ENCODE measurements at regions not wholly inside any gene's neighbourhood (a gene's known extent, or its start where the extent isn't known, plus 50 kb on each side); places are given as distances from the start of the nearest gene placed in this dataset.

- DNase-seq (ENCODE audit: low read depth in 2 of 2) = no peak
- Histone ChIP-seq H3K4me1 (ENCODE audit: control insufficient read depth, extremely low read depth, insufficient read depth, low read length) (no peaks in the 10 kb centered on the region), H3K4me3 (replicated peaks in 1 of 4; ENCODE audit: control extremely low read depth in 1 of 4, insufficient read depth in 1 of 4, low read depth in 3 of 4, low read length in 4 of 4) (no peak overlapping the region)
Observed at GRCh38 chr6:167668754-167669552, 157.8 kb upstream of the AFDN start.

GRCh38 chr6:167669553-167669849 is 157.2 kb upstream of the AFDN start:
- no peaks in the 10 kb centered on the region for H3K9me3 ChIP-seq (ENCODE audit: control insufficient read depth, insufficient read depth, low read depth, low read length)
- H3K79me2 ChIP-seq (ENCODE audit: control insufficient read depth, insufficient read depth, low read length) = no peaks in the 10 kb centered on the region
- no peaks in the 10 kb centered on the region for H3K36me3 ChIP-seq (ENCODE audit: control insufficient read depth, insufficient read depth, low read length)
- no peak overlapping the region for H3K9ac ChIP-seq (ENCODE audit: insufficient read depth, low read length)
- TF ChIP-seq EZH2 (IDR thresholded peaks at IDR 0.05; ENCODE audit: low read length, missing control alignments) = no peak
- no peak for TF ChIP-seq CTCF (conservative IDR thresholded peaks at IDR 0.05 in 1 of 2, IDR thresholded peaks at IDR 0.05 in 1 of 2; ENCODE audit: low read depth in 1 of 2, low read length in 2 of 2)
- H3K4me3 ChIP-seq (replicated peaks in 1 of 4; ENCODE audit: control extremely low read depth in 1 of 4, insufficient read depth in 1 of 4, low read depth in 3 of 4, low read length in 4 of 4) = no peak overlapping the region
- H3K4me2 ChIP-seq (ENCODE audit: extremely low read depth, insufficient read depth, low read length) = no peak overlapping the region
- H3K27me3 ChIP-seq (ENCODE audit: control insufficient read depth, insufficient read depth, low read length) = no peaks in the 10 kb centered on the region
- no peak overlapping the region for H3K27ac ChIP-seq (ENCODE audit: insufficient read depth, low read length)
- DNase-seq (ENCODE audit: low read depth in 2 of 2) = no peak
- H4K20me1 ChIP-seq (ENCODE audit: control insufficient read depth, extremely low read depth, insufficient read depth, low read length) = no peaks in the 10 kb centered on the region
- H3K4me1 ChIP-seq (ENCODE audit: control insufficient read depth, extremely low read depth, insufficient read depth, low read length) = no peaks in the 10 kb centered on the region
- H2AFZ ChIP-seq (ENCODE audit: low read length) = no peak overlapping the region

More at GRCh38 chr6:167668754-167669552, 157.8 kb upstream of the AFDN start:
- no peak overlapping the region for H3K9ac ChIP-seq (ENCODE audit: insufficient read depth, low read length)
- H3K9me3 ChIP-seq (ENCODE audit: control insufficient read depth, insufficient read depth, low read depth, low read length) = no peaks in the 10 kb centered on the region
- H3K4me2 ChIP-seq (ENCODE audit: extremely low read depth, insufficient read depth, low read length) = no peak overlapping the region
- no peaks in the 10 kb centered on the region for H3K79me2 ChIP-seq (ENCODE audit: control insufficient read depth, insufficient read depth, low read length)
- H3K27me3 ChIP-seq (ENCODE audit: control insufficient read depth, insufficient read depth, low read length) = no peaks in the 10 kb centered on the region
- H4K20me1 ChIP-seq (ENCODE audit: control insufficient read depth, extremely low read depth, insufficient read depth, low read length) = no peaks in the 10 kb centered on the region
- H3K27ac ChIP-seq (ENCODE audit: insufficient read depth, low read length) = no peak overlapping the region
- H3K36me3 ChIP-seq (ENCODE audit: control insufficient read depth, insufficient read depth, low read length) = no peaks in the 10 kb centered on the region
- no peak overlapping the region for H2AFZ ChIP-seq (ENCODE audit: low read length)
- TF ChIP-seq CTCF (conservative IDR thresholded peaks at IDR 0.05 in 1 of 2, IDR thresholded peaks at IDR 0.05 in 1 of 2; ENCODE audit: low read depth in 1 of 2, low read length in 2 of 2) = no peak
- no peak for TF ChIP-seq EZH2 (IDR thresholded peaks at IDR 0.05; ENCODE audit: low read length, missing control alignments)

GRCh38 chr6:167669870-167670802 is 156.6 kb upstream of the AFDN start:
- H2AFZ ChIP-seq (ENCODE audit: low read length) = no peak overlapping the region
- no peaks in the 10 kb centered on the region for H4K20me1 ChIP-seq (ENCODE audit: control insufficient read depth, extremely low read depth, insufficient read depth, low read length)
- no peaks in the 10 kb centered on the region for H3K4me1 ChIP-seq (ENCODE audit: control insufficient read depth, extremely low read depth, insufficient read depth, low read length)
- H3K79me2 ChIP-seq (ENCODE audit: control insufficient read depth, insufficient read depth, low read length) = no peaks in the 10 kb centered on the region
- no peak overlapping the region for H3K9ac ChIP-seq (ENCODE audit: insufficient read depth, low read length)
- H3K4me3 ChIP-seq (replicated peaks in 1 of 4; ENCODE audit: control extremely low read depth in 1 of 4, insufficient read depth in 1 of 4, low read depth in 3 of 4, low read length in 4 of 4) = no peak overlapping the region
- no peak overlapping the region for H3K27ac ChIP-seq (ENCODE audit: insufficient read depth, low read length)
- H3K9me3 ChIP-seq (ENCODE audit: control insufficient read depth, insufficient read depth, low read depth, low read length) = no peaks in the 10 kb centered on the region
- no peaks in the 10 kb centered on the region for H3K36me3 ChIP-seq (ENCODE audit: control insufficient read depth, insufficient read depth, low read length)
- DNase-seq (ENCODE audit: low read depth in 2 of 2) = no peak
- no peaks in the 10 kb centered on the region for H3K27me3 ChIP-seq (ENCODE audit: control insufficient read depth, insufficient read depth, low read length)
- no peak overlapping the region for H3K4me2 ChIP-seq (ENCODE audit: extremely low read depth, insufficient read depth, low read length)
- no peak for TF ChIP-seq EZH2 (IDR thresholded peaks at IDR 0.05; ENCODE audit: low read length, missing control alignments)
- no peak for TF ChIP-seq CTCF (conservative IDR thresholded peaks at IDR 0.05 in 1 of 2, IDR thresholded peaks at IDR 0.05 in 1 of 2; ENCODE audit: low read depth in 1 of 2, low read length in 2 of 2)

Data from fibroblast of lung (primary cell).